Keratinocyte (primary cell): ENCODE measurements at regions not wholly inside any gene's neighbourhood (a gene's known extent, or its start where the extent isn't known, plus 50 kb on each side); places are given as distances from the start of the nearest gene placed in this dataset.
A peak's percentile ranks its signal among the peaks of the same experiment; 100 is the strongest.

Experiments used
- DNase-seq: peaks from one replicate; pipeline ENCODE4 v3.0.0-alpha.2; 2011; ENCODE audit warnings: low read depth, missing footprints, low spot score
- FAIRE-seq: peaks from 2 replicates; lab custom pipeline; 2011; peaks lifted over from hg19 to GRCh38; lab: Jason Lieb, UNC
- H2AFZ ChIP-seq: 2 replicates; pipeline ENCODE4 v1.6.0; 2012; ENCODE audit warnings: low read length, control low read depth, inconsistent platforms; ENCODE audit not compliant: control insufficient read depth
- H3K27ac ChIP-seq: 2 replicates; pipeline ENCODE4 v1.5.1; 2011; ENCODE audit warnings: low read length; ENCODE audit not compliant: control insufficient read depth, insufficient read depth
- H3K27me3 ChIP-seq: 3 replicates; pipeline ENCODE4 v1.6.0; 2011; ENCODE audit warnings: low read length; ENCODE audit not compliant: control insufficient read depth, insufficient read depth; ENCODE audit errors: extremely low read depth
- H3K36me3 ChIP-seq, 2 experiments: 2 replicates in 1 of 2; 3 replicates in 1 of 2; pipeline ENCODE4 v1.5.1; 2011; ENCODE audit warnings: low read length in 2 of 2, mild to moderate bottlenecking in 1 of 2; ENCODE audit not compliant: control insufficient read depth in 2 of 2, insufficient read depth in 2 of 2; ENCODE audit errors: extremely low read depth in 1 of 2
- H3K4me1 ChIP-seq: 3 replicates; pipeline ENCODE4 v1.5.1; 2011; ENCODE audit warnings: low read length; ENCODE audit not compliant: control insufficient read depth, insufficient read depth; ENCODE audit errors: extremely low read depth
- H3K4me2 ChIP-seq: 3 replicates; pipeline ENCODE4 v1.6.0; 2011; ENCODE audit warnings: low read depth, low read length; ENCODE audit not compliant: control insufficient read depth, insufficient read depth; ENCODE audit errors: extremely low read depth
- H3K4me3 ChIP-seq, 3 experiments: fragments of 200-600 bp in 1 of 3; sonication (generic) in 1 of 3; 2 replicates in 2 of 3; 3 replicates in 1 of 3; pipeline ENCODE4 v1.5.1; 2011 to 2016; ENCODE audit warnings: low read length in 3 of 3, mild to moderate bottlenecking in 3 of 3, control low read depth in 2 of 3, inconsistent platforms in 1 of 3, low read depth in 1 of 3, mixed read lengths in 1 of 3, mixed run types in 1 of 3, moderate library complexity in 1 of 3; ENCODE audit not compliant: control insufficient read depth in 2 of 3, insufficient read depth in 2 of 3; ENCODE audit errors: extremely low read depth in 1 of 3
- H3K79me2 ChIP-seq: 2 replicates; pipeline ENCODE4 v1.6.0; 2012; ENCODE audit warnings: low read length; ENCODE audit not compliant: control insufficient read depth, insufficient read depth
- H3K9ac ChIP-seq: 3 replicates; pipeline ENCODE4 v1.6.0; 2011; ENCODE audit warnings: low read length; ENCODE audit not compliant: control insufficient read depth, insufficient read depth; ENCODE audit errors: extremely low read depth
- H3K9me1 ChIP-seq: 3 replicates; pipeline ENCODE4 v1.6.0; 2011; ENCODE audit warnings: low read length; ENCODE audit not compliant: control insufficient read depth, insufficient read depth; ENCODE audit errors: extremely low read depth
- H3K9me3 ChIP-seq: 2 replicates; pipeline ENCODE4 v1.5.1; 2012; ENCODE audit warnings: low read depth, low read length; ENCODE audit not compliant: control insufficient read depth
- H4K20me1 ChIP-seq: 3 replicates; pipeline ENCODE4 v1.6.0; 2011; ENCODE audit warnings: low read length; ENCODE audit not compliant: control insufficient read depth, insufficient read depth; ENCODE audit errors: extremely low read depth
- EZH2 ChIP-seq: IDR thresholded peaks from one replicate; pipeline ENCODE4 v1.6.1; 2012; ENCODE audit warnings: inconsistent platforms, mild to moderate bottlenecking, low read length, moderate library complexity
- dilution Hi-C: fragments of 300-500 bp; cut with MboI; formaldehyde crosslinking; loops from one replicate; pipeline ENCODE4 v1.7.0; 2020; ENCODE audit warnings: low sequenced_read_pairs; ENCODE audit not compliant: extremely low pct_ligation_motif_present
- TF ChIP-seq, protein P1 (sequence below), 3 experiments: IDR thresholded peaks in 1 of 3; conservative IDR thresholded peaks in 1 of 3; optimal IDR thresholded peaks in 1 of 3; 2 replicates in 2 of 3; 3 replicates in 1 of 3; pipeline versions ENCODE3 to v1.5.1; 2011; ENCODE audit warnings: low read length in 3 of 3, mild to moderate bottlenecking in 3 of 3, moderate library complexity in 2 of 3, control low read depth in 1 of 3, inconsistent platforms in 1 of 3; ENCODE audit not compliant: insufficient read depth in 2 of 3; ENCODE audit errors: extremely low read depth in 1 of 3

DNA sequence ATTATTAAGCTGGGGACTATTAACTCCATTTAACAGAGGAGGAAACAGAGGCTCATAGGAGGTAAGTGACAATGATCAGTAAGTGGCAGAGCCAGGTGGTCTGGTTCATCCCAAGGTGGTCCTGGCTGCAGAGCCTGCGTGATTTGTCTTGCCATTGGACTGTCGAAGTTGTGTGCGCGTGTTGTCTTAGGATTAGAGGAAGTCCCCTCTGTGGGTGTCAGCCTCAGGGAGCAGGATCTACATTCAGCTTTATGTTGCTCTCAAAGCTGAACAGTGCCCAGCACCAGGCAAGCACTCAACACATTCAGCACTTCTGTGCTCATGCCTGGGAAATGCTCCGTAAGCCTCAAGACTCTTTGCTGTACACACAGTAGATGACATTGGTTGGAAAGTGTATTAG, 139.5 kb downstream of the HERPUD2 start:
- DNase-seq (no peak), FAIRE-seq (no peak)
- dilution Hi-C loops: no loop called here
- H3K9ac ChIP-seq: no peak overlapping the region
- TF ChIP-seq EZH2: no peak
- TF ChIP-seq, protein P1, sequence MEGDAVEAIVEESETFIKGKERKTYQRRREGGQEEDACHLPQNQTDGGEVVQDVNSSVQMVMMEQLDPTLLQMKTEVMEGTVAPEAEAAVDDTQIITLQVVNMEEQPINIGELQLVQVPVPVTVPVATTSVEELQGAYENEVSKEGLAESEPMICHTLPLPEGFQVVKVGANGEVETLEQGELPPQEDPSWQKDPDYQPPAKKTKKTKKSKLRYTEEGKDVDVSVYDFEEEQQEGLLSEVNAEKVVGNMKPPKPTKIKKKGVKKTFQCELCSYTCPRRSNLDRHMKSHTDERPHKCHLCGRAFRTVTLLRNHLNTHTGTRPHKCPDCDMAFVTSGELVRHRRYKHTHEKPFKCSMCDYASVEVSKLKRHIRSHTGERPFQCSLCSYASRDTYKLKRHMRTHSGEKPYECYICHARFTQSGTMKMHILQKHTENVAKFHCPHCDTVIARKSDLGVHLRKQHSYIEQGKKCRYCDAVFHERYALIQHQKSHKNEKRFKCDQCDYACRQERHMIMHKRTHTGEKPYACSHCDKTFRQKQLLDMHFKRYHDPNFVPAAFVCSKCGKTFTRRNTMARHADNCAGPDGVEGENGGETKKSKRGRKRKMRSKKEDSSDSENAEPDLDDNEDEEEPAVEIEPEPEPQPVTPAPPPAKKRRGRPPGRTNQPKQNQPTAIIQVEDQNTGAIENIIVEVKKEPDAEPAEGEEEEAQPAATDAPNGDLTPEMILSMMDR (optimal IDR thresholded peaks at IDR 0.05 in 1 of 3, IDR thresholded peaks at IDR 0.05 in 1 of 3, conservative IDR thresholded peaks at IDR 0.05 in 1 of 3; ENCODE audit: extremely low read depth in 1 of 3, insufficient read depth in 2 of 3, low read length in 3 of 3): no peak
- no peaks in the 10 kb centered on the region for H3K27me3 ChIP-seq
- no peaks in the 10 kb centered on the region for H4K20me1 ChIP-seq
- no peak overlapping the region for H2AFZ ChIP-seq
- peak overlapping the region; percentile 44 for H3K27ac ChIP-seq
- no peaks in the 10 kb centered on the region for H3K79me2 ChIP-seq
- H3K4me1 ChIP-seq: peaks cover 6% of the 10 kb centered on the region
- no peak overlapping the region for H3K4me3 ChIP-seq
- no peaks in the 10 kb centered on the region for H3K9me1 ChIP-seq
- no peak overlapping the region for H3K4me2 ChIP-seq
- no peaks in the 10 kb centered on the region for H3K9me3 ChIP-seq
- no peaks in the 10 kb centered on the region for H3K36me3 ChIP-seq

DNA sequence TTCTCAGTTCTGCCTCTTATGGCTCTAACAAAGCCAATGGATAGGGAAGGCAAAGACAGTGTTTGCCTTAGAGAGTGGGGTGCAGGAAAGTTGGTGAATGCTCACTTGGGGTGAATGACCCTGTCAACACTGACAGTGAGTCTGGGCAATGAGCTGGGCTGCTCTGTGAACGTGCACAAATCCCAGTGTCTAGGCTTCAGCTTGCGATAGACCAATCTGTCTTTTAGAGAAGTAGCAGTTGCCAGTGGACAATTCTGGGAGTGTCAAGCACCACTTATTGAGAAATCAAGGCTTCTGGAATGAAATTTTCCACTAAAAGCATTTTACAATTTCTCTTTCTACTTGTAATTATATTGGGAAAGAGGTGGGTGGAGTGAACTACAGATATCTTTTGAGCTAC, 141.4 kb downstream of the HERPUD2 start:
- Histone ChIP-seq H3K4me1 (peaks cover 6% of the 10 kb centered on the region), H2AFZ (no peak overlapping the region), H3K27ac (no peak overlapping the region), H3K27me3 (no peaks in the 10 kb centered on the region), H3K9me3 (no peaks in the 10 kb centered on the region), H3K4me2 (no peak overlapping the region), H3K9ac (no peak overlapping the region), H4K20me1 (no peaks in the 10 kb centered on the region), H3K9me1 (no peaks in the 10 kb centered on the region), H3K79me2 (no peaks in the 10 kb centered on the region), H3K36me3 (no peaks in the 10 kb centered on the region), H3K4me3 (no peak overlapping the region)
- TF ChIP-seq EZH2: no peak
- TF ChIP-seq, protein P1 (optimal IDR thresholded peaks at IDR 0.05 in 1 of 3, IDR thresholded peaks at IDR 0.05 in 1 of 3, conservative IDR thresholded peaks at IDR 0.05 in 1 of 3; ENCODE audit: extremely low read depth in 1 of 3, insufficient read depth in 2 of 3, low read length in 3 of 3): no peak
- dilution Hi-C loops: no loop called here
- DNase-seq (no peak), FAIRE-seq (no peak)
